HG02623 (cell line): ENCODE measurements at regions not wholly inside any gene's neighbourhood (a gene's known extent, or its start where the extent isn't known, plus 50 kb on each side); places are given as distances from the start of the nearest gene placed in this dataset.

Experiments used
- ATAC-seq: cut with Tn5 transposase; IDR thresholded peaks from one replicate; pipeline ENCODE4 v1.9.1; 2021; ENCODE audit warnings: moderate library complexity; ENCODE audit not compliant: unreplicated experiment

- ATAC-seq: no peak
Observed at GRCh38 chr2:118525346-118525745, 322.1 kb downstream of the EN1 start.

GRCh38 chr2:118524911-118525310 is 322.5 kb downstream of the EN1 start:
- ATAC-seq: no peak

- ATAC-seq: no peak
Observed at GRCh38 chr2:118523761-118524160, 323.7 kb downstream of the EN1 start.

GRCh38 chr2:118521960-118522359 is 325.5 kb downstream of the EN1 start:
- no peak for ATAC-seq

GRCh38 chr2:118521272-118521671 is 326.2 kb downstream of the EN1 start:
- no peak for ATAC-seq

GRCh38 chr2:118520246-118520645 is 327.2 kb downstream of the EN1 start:
- no peak for ATAC-seq

- ATAC-seq: no peak
Observed at GRCh38 chr2:118519511-118519910, 327.9 kb downstream of the EN1 start.

GRCh38 chr2:118510807-118511206 is 336.6 kb downstream of the EN1 start:
- ATAC-seq: no peak

- ATAC-seq: no peak
Observed at GRCh38 chr2:118509319-118510004, 338.0 kb downstream of the EN1 start.

- no peak for ATAC-seq
Observed at GRCh38 chr2:118508282-118508681, 339.2 kb downstream of the EN1 start.

- ATAC-seq: no peak
Observed at GRCh38 chr2:118505436-118505835, 342.0 kb downstream of the EN1 start.

- ATAC-seq: no peak
Observed at GRCh38 chr2:118502106-118502505, 345.3 kb downstream of the EN1 start.

- no peak for ATAC-seq
Observed at GRCh38 chr2:118498943-118499342, 348.5 kb downstream of the EN1 start.

- no peak for ATAC-seq
Observed at GRCh38 chr2:118496870-118497611, 350.4 kb downstream of the EN1 start.

GRCh38 chr2:118496467-118496866 is 351.0 kb downstream of the EN1 start:
- no peak for ATAC-seq

GRCh38 chr2:118495290-118495689 is 352.2 kb downstream of the EN1 start:
- ATAC-seq: no peak

GRCh38 chr2:118493213-118493612 is 354.2 kb downstream of the EN1 start:
- no peak for ATAC-seq

GRCh38 chr2:118492335-118492734 is 355.1 kb downstream of the EN1 start:
- ATAC-seq: no peak

- ATAC-seq: no peak
Observed at GRCh38 chr2:118490330-118490729, 357.1 kb downstream of the EN1 start.

GRCh38 chr2:118489712-118490299 is 357.6 kb downstream of the EN1 start:
- ATAC-seq: no peak

GRCh38 chr2:118481299-118481698 is 366.1 kb downstream of the EN1 start:
- ATAC-seq: no peak

GRCh38 chr2:118479020-118479419 is 368.4 kb downstream of the EN1 start:
- ATAC-seq: no peak
